ENCODE measurements at regions not wholly inside any gene's neighbourhood (a gene's known extent, or its start where the extent isn't known, plus 50 kb on each side); places are given as distances from the start of the nearest gene placed in this dataset.

- DNase-seq (no peak), ATAC-seq (ENCODE audit: low read depth) (no peak)
- dilution Hi-C loops (cut with HindIII; ENCODE audit: low sequenced_read_pairs, unreplicated experiment) (no loop called here), intact Hi-C loops (cut with micrococcal nuclease) (no loop called here), in situ Hi-C loops (cut with MboI; ENCODE audit: low sequenced_read_pairs) (no loop called here)
- H3K4me1 ChIP-seq (ENCODE audit: control insufficient read depth, insufficient read depth, low read length) = no peaks in the 10 kb centered on the region
- H3K4ac ChIP-seq (ENCODE audit: low read depth, low read length) = no peak overlapping the region
- no peak overlapping the region for H2AK9ac ChIP-seq (replicated peaks; ENCODE audit: low read depth, low read length, poor library complexity)
- no peaks in the 10 kb centered on the region for H3K36me3 ChIP-seq (ENCODE audit: control insufficient read depth, insufficient read depth, low read length)
- H3K27ac ChIP-seq (ENCODE audit: insufficient read depth, low read length) = no peak overlapping the region
- H3K56ac ChIP-seq (ENCODE audit: extremely low read depth, insufficient read depth, low read length) = no peak overlapping the region
- H3K9me3 ChIP-seq (ENCODE audit: control insufficient read depth, insufficient read depth, low read length) = no peaks in the 10 kb centered on the region
- H2BK20ac ChIP-seq (ENCODE audit: low read depth, low read length) = no peak overlapping the region
- no peak overlapping the region for H2BK120ac ChIP-seq (ENCODE audit: low read depth, low read length)
- H4K8ac ChIP-seq (ENCODE audit: low read depth in 2 of 2, low read length in 2 of 2) = no peak overlapping the region
- no peak overlapping the region for H3K23ac ChIP-seq (ENCODE audit: low read depth, low read length)
- no peak overlapping the region for H4K5ac ChIP-seq (ENCODE audit: low read depth, low read length)
- H4K20me1 ChIP-seq (ENCODE audit: insufficient read depth, low read length) = no peaks in the 10 kb centered on the region
- H3K18ac ChIP-seq (ENCODE audit: low read depth, low read length) = no peak overlapping the region
- no peaks in the 10 kb centered on the region for H3K9me1 ChIP-seq (ENCODE audit: insufficient read depth, low read length)
- CTCF ChIA-PET = interaction anchor here (0.7 kb wide), 1 partner anchor 10 kb away, joined by 3 read pairs; no protein-coding TSS in a partner anchor
- H3K79me1 ChIP-seq (ENCODE audit: low read depth in 1 of 2, low read length in 2 of 2) = no peaks in the 10 kb centered on the region
- H4K91ac ChIP-seq (ENCODE audit: insufficient read depth, low read depth, low read length) = no peak overlapping the region
- no peak overlapping the region for H2BK5ac ChIP-seq (ENCODE audit: low read depth, low read length, poor library complexity, severe bottlenecking)
- H2BK15ac ChIP-seq (ENCODE audit: low read depth, low read length) = no peak overlapping the region
- H3K27me3 ChIP-seq (ENCODE audit: control insufficient read depth, insufficient read depth, low read length) = no peaks in the 10 kb centered on the region
- no peak overlapping the region for H2AK5ac ChIP-seq (ENCODE audit: low read depth, low read length)
- BruUV-seq (replicated peaks) = no TSS peak
- no peak overlapping the region for H3K9ac ChIP-seq (ENCODE audit: low read depth, low read length)
- H3K4me2 ChIP-seq (ENCODE audit: low read depth, low read length) = no peak overlapping the region
- H2AFZ ChIP-seq (replicated peaks; ENCODE audit: low read length, poor library complexity) = no peak overlapping the region
- H3K14ac ChIP-seq (replicated peaks; ENCODE audit: low read depth, low read length) = no peak overlapping the region
- POLR2A ChIA-PET (ENCODE audit: unreplicated experiment) = interaction anchor here (0.6 kb wide), 1 partner anchor 281 kb away, joined by 4 read pairs; no protein-coding TSS in a partner anchor
- no peak overlapping the region for H3K4me3 ChIP-seq (ENCODE audit: insufficient read depth, low read depth, low read length)
- TF ChIP-seq MXI1 (IDR thresholded peaks at IDR 0.05; ENCODE audit: borderline replicate concordance, low read depth, low read length) (no peak), NFE2L2 (IDR thresholded peaks at IDR 0.05; ENCODE audit: low read depth, low read length) (no peak), POLR2A (IDR thresholded peaks at IDR 0.05; ENCODE audit: low read depth, low read length) (no peak), MAZ (IDR thresholded peaks at IDR 0.05; ENCODE audit: borderline replicate concordance, low read depth, low read length) (no peak), USF2 (IDR thresholded peaks at IDR 0.05; ENCODE audit: low read depth, low read length) (no peak), ELK1 (IDR thresholded peaks at IDR 0.05; ENCODE audit: borderline replicate concordance, low read depth, low read length) (no peak), RFX5 (IDR thresholded peaks at IDR 0.05; ENCODE audit: low read depth, low read length) (no peak), CEBPB (IDR thresholded peaks at IDR 0.05; ENCODE audit: low read depth, low read length) (no peak), CTCF (conservative IDR thresholded peaks at IDR 0.05; ENCODE audit: low read depth, low read length) (no peak), RCOR1 (IDR thresholded peaks at IDR 0.05; ENCODE audit: insufficient replicate concordance, low read length) (no peak), FOS (IDR thresholded peaks at IDR 0.05; ENCODE audit: low read depth, low read length) (no peak), BHLHE40 (IDR thresholded peaks at IDR 0.05; ENCODE audit: low read depth, low read length) (no peak), CHD1 (IDR thresholded peaks at IDR 0.05; ENCODE audit: low read depth, low read length) (no peak), RAD21 (IDR thresholded peaks at IDR 0.05; ENCODE audit: low read length) (no peak), SMC3 (IDR thresholded peaks at IDR 0.05; ENCODE audit: low read depth, low read length) (no peak), MAFK (IDR thresholded peaks at IDR 0.05; ENCODE audit: low read depth, low read length) (no peak)
Observed at GRCh38 chr1:214941061-214941460, 141.5 kb upstream of the KCNK2 start.

All from IMR-90 (cell line).